HG03354 (cell line): ENCODE measurements at regions not wholly inside any gene's neighbourhood (a gene's known extent, or its start where the extent isn't known, plus 50 kb on each side); places are given as distances from the start of the nearest gene placed in this dataset.
"Not testable (repeated sequence)": the region's sequence is repeated elsewhere in the genome, so short reads cannot be mapped to it uniquely, and the experiment has no call there.

ENCODE experiments used
- ATAC-seq: cut with Tn5 transposase; IDR thresholded peaks from one replicate; pipeline ENCODE4 v1.9.1; 2021; ENCODE audit warnings: mild to moderate bottlenecking; ENCODE audit not compliant: unreplicated experiment, poor library complexity, severe bottlenecking

DNA sequence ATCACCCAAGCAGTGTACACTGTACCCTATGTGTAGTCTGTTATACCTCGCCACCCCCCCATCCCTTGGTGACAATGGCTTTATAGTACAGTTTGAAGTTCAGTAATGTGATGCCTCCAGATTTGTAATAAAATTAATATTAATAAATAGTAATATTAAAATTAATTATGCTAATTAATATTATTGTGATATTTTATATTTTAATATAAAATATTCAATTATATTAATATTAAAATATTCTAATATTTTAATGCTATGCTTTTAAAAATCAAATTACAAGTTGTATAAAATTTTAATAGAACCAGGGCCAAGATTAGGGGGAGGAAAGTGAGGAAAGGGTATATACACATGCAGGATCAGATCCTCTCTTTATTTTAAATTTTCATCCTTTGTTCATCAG lies 147.7 kb upstream of the MAP3K1 start:
- ATAC-seq, result no peak

DNA sequence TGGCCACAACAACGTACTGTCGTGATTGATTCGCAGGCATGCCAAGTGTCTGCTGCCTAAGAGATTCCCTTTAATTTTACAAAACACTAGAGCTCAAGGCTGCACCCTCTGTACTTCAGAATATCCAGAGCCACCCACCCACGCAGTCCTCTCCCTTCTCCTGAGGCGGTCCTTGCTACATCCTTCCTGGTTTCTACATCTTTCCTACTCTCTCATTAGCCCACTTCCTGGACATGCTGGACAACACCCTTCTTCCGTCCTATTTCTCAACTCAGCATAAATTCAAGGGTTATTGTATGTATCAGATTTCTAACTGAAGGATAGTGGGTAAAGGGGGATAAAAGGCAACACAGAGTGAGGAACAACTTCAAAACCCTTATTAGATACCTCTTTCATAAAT lies 148.4 kb upstream of the MAP3K1 start:
- ATAC-seq, result no peak

DNA sequence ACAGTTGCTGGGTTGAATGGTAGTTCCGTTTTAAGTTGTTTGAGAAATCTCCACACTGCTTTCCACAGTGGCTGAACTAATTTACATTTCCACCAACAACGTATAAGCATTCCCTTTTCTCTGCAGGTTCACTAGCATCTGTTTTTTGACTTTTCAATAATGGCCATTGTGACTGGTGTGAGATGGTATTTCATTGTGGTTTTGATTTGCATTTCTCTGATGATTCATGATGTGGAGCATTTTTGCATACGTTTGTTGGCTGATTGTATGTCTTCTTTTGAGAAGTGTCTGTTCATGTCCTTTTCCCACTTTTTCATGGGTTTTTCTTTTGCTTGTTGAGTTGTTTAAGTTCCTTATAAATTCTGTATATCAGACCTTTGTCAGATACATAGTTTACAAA lies 150.2 kb upstream of the MAP3K1 start:
- ATAC-seq, result not testable (repeated sequence)

DNA sequence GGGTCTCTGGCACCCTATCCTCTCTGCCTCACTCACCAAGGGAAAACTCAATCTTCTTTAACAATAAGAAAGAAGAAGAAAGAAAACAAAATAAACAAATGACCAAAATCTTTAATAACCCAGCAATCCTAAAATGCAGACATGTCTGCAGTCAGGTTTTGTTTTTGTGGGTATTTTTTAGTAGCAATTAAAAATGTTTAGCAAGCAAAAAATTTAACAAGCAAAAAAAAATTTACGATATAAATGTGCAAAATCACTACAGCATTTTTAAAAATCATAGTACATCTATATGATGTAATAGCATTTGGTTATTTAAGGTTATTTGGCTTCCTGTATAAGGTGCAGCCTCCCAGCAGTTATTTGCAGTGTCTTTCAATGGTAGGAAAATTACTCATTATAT lies 151.3 kb upstream of the MAP3K1 start:
- no peak for ATAC-seq

GRCh38 chr5:56663523-56663922 lies 151.8 kb upstream of the MAP3K1 start:
- no peak for ATAC-seq

- ATAC-seq, result no peak
Observed at GRCh38 chr5:56662893-56663292, 152.5 kb upstream of the MAP3K1 start.

DNA sequence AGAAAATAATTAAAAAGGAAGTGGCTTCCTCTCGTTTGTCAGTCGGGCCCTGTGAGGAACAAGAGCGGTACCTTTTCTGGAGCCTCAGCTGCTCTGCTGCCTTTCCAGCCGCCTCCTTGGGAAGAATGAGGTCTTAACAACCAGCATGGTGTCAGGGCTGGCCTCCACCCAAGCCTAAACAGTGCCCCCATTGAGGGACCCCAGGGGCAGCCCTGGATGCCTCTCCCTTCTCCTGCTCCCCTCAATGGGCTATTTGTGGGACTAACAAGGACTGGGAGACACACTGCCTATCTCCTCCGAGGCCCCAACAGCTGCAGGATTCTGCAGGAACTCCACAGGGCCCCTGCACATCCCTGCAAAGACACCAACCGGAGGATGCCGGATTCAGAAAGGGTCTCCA lies 155.4 kb upstream of the MAP3K1 start:
- ATAC-seq, result no peak

DNA sequence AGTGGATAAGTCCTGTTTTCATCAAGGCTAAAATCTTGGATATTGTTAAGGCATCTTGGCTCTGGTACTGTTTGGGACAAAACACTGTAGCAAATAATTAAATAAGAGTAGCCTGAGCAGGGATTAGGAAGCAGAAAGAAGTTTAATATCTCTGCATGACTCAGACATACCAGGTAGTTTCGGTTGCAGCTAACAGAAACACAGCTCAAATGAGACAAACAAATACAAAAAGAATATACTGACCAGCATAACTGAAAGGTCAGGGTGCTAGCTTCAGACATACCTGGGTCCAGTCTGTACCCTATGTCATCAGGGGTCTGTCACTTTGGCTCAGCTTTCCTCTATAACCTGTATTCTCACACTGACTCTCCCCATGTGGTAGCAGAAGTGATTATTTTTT lies 156.4 kb upstream of the MAP3K1 start:
- peak; percentile 45 for ATAC-seq

GRCh38 chr5:56656846-56657726 lies 158.3 kb upstream of the MAP3K1 start:
- ATAC-seq, result no peak

DNA sequence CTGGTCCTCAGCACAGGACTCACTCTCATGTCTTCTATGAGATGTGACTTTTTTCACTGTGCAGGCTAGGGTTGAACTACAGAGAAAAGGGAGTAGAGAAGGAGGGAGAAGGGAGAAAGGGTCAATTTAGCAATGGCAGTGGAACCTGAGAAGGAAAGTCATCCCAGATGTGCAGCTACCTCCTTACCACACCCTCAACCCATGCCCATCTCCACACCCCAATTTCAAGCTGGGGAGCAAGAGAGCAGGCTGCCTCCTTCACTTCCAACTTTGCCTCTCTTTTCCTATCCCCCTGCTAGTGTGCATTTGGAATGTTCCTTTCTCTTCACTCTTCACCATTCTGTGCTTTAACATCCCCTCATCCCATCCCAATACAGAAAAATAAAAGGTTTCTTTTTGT lies 163.5 kb upstream of the MAP3K1 start:
- no peak for ATAC-seq

- no peak for ATAC-seq
Observed at GRCh38 chr5:56650386-56650785, 165.0 kb upstream of the MAP3K1 start.

DNA sequence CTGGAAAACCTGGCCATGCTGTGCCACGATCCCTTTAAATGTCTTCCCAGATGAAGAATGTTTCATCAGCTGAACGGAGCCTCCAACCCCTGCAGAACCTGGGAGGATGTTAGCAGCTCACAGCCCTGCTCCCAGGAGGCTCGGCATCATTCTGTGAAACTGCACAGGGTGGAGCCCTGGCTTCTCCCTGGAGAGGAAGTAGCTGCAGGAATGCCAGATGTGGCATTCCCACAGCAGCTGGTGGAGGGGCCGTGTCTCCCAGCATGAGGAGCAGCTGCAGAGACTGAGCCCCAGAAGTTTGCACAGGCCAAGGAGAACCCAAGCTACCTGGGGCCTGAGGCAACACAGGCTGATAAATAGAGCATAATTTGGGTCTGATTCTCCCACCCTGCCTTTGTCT lies 165.8 kb upstream of the MAP3K1 start:
- ATAC-seq, result no peak

DNA sequence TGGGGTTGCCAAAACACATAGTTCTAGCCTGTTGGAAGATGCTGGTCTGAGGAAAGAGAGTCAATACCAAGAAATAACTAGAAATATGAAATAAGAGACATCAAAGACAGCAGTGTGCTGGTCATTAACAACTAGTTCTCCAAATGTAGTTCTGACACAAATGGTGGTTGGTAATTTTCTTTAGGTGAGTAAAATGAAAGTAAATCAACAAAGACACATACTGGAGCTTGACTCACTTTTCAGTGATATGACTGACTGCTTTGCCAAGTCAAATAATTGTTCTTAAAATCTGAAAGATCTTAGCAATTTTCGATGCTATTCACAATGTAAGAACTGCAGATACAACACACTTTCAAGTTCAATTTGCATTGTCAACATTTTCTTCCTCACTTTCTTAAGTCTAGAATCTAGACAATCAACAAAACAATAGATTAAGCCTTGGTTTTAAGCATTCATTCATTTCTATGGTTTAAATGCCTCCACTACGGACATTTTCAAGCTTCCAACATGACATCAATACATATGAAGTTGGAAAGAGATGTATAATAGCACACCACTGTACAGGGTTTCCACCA lies 166.8 kb upstream of the MAP3K1 start:
- ATAC-seq, result no peak

- ATAC-seq, result no peak
Observed at GRCh38 chr5:56647099-56647850, 168.1 kb upstream of the MAP3K1 start.

DNA sequence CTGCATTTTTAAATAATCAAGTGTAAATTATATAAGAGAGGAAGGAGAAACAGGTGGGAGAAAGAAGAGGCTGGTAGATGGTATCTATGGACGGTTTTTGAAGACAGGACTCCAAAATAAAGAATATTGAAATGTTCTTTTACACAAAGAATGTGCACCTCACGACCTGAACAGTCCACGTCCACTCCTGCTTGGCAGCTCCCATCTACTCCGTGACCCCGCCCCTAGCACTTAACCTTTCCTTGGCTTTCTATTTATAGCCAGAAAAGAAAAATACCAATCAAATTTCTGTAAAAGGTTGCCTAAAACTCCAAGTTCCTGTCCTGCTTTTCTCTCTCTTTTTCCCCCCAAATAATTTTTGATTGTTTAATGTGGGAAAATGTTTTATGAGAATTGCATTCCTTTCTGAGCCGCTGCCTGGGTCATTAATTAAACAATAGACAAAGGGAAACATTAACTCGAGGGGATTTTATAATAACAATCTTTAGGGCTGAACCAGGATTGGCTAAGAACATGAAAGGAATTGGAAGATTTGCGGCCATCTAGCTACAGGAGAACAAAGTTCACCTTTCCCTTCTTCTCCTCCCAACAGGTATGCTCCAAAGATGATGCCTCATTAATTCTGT lies 173.6 kb upstream of the MAP3K1 start:
- ATAC-seq, result no peak

- ATAC-seq, result peak; percentile 44
Observed at GRCh38 chr5:56640763-56641406, 174.5 kb upstream of the MAP3K1 start.

DNA sequence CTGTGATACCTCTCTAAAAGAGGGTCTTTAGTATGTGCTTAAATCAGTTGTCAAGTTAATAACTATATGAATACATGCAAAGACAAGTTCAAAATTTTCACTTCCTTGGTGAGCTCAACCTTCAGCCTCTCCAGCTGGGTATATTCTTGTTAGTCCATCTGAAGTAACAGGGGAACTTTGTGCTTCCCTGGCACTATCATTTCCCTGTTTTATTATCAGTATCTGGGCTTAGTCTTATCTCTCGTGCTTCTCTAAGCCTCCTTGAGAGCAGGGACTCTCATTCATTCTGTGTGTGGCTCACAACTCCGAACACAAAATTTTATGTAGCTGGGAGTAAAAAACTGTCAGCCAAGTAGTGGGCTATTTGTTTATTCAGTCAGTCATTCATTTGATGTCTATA lies 175.9 kb upstream of the MAP3K1 start:
- ATAC-seq, result no peak

- ATAC-seq, result no peak
Observed at GRCh38 chr5:56638768-56639238, 176.5 kb upstream of the MAP3K1 start.

DNA sequence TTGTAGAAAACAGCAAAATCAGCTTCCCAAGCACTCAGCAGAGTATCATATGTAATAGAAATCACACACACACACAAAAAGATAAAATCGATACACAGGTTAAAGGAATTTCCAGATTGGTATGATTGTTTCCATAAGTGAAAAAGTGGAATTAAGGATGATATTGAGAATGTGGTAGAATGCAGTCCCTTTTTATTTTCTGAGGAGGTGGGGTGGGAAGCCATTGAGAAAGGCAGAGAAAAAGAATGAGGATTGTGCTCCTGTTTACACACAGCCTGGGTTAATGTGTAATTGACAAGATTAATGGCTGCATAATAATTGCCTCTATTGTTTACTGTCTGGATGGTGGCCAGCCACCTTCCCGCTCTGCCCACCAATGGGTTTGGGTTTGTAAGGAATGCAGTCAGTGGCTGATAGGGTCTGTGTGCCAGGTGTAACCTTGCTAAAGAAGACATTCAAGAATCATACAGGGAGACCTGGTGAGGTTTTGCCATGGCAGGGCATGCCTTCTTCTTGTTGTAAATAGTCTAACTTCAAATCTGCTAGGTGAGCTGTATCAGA lies 177.2 kb upstream of the MAP3K1 start:
- ATAC-seq, result no peak
